ENCODE measurements at regions not wholly inside any gene's neighbourhood (a gene's known extent, or its start where the extent isn't known, plus 50 kb on each side); places are given as distances from the start of the nearest gene placed in this dataset.

DNA sequence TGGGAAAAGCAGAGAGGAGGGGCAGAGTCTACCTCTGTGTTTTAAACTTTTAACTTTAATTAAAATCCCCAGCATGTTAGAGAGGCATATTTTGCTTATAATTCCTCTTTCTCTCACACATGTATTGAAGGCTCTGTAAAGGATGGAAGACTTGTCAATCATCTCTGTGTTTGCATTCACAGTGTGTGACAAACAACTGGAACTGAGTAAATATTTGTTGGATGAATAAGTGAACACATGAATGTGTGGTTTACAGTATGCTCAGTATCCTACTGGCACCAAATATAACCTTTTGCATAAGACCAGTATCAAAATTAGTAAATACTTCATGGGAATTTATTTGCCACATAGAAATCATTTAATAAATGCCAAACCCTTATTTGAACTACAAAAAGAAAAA, 829.0 kb downstream of the GRID1 start (continued):
- TF ChIP-seq, protein P1, sequence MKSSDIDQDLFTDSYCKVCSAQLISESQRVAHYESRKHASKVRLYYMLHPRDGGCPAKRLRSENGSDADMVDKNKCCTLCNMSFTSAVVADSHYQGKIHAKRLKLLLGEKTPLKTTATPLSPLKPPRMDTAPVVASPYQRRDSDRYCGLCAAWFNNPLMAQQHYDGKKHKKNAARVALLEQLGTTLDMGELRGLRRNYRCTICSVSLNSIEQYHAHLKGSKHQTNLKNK (CRISPR knock-in tag; IDR thresholded peaks at IDR 0.05), result no peak
- TF ChIP-seq, protein P2, sequence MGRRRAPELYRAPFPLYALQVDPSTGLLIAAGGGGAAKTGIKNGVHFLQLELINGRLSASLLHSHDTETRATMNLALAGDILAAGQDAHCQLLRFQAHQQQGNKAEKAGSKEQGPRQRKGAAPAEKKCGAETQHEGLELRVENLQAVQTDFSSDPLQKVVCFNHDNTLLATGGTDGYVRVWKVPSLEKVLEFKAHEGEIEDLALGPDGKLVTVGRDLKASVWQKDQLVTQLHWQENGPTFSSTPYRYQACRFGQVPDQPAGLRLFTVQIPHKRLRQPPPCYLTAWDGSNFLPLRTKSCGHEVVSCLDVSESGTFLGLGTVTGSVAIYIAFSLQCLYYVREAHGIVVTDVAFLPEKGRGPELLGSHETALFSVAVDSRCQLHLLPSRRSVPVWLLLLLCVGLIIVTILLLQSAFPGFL (CRISPR knock-in tag; IDR thresholded peaks at IDR 0.05; ENCODE audit: borderline replicate concordance), result no peak
- TF ChIP-seq, protein P3, sequence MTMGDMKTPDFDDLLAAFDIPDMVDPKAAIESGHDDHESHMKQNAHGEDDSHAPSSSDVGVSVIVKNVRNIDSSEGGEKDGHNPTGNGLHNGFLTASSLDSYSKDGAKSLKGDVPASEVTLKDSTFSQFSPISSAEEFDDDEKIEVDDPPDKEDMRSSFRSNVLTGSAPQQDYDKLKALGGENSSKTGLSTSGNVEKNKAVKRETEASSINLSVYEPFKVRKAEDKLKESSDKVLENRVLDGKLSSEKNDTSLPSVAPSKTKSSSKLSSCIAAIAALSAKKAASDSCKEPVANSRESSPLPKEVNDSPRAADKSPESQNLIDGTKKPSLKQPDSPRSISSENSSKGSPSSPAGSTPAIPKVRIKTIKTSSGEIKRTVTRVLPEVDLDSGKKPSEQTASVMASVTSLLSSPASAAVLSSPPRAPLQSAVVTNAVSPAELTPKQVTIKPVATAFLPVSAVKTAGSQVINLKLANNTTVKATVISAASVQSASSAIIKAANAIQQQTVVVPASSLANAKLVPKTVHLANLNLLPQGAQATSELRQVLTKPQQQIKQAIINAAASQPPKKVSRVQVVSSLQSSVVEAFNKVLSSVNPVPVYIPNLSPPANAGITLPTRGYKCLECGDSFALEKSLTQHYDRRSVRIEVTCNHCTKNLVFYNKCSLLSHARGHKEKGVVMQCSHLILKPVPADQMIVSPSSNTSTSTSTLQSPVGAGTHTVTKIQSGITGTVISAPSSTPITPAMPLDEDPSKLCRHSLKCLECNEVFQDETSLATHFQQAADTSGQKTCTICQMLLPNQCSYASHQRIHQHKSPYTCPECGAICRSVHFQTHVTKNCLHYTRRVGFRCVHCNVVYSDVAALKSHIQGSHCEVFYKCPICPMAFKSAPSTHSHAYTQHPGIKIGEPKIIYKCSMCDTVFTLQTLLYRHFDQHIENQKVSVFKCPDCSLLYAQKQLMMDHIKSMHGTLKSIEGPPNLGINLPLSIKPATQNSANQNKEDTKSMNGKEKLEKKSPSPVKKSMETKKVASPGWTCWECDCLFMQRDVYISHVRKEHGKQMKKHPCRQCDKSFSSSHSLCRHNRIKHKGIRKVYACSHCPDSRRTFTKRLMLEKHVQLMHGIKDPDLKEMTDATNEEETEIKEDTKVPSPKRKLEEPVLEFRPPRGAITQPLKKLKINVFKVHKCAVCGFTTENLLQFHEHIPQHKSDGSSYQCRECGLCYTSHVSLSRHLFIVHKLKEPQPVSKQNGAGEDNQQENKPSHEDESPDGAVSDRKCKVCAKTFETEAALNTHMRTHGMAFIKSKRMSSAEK (CRISPR knock-in tag; IDR thresholded peaks at IDR 0.05; ENCODE audit: borderline replicate concordance), result no peak

DNA sequence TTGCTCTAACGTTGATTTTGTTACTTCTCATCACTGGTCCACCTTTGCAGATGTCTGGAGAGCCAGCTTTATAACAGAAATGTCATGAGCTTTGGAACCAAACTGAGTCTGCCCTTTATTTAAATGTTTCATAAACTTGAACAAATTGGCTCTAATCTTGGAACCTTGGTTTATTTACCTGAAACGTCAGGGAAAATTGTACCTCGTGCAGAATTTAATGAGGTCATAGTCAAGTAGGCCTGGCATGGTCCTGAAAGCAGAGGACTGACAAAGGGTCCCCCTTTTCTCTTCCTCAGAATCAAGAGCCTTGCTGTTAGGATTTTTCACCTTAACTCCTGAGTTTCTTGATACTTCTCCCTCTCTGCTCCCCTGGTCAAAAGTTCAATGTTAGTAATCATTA, 828.0 kb downstream of the GRID1 start:
- Mint-ChIP-seq H3K36me3 (no peaks in the 10 kb centered on the region), H3K9me3 (no peaks in the 10 kb centered on the region), H3K4me3 (no peak overlapping the region), H3K4me1 (peaks cover 37% of the 10 kb centered on the region), H3K27me3 (ENCODE audit: low read depth) (peaks cover 3% of the 10 kb centered on the region; the same call in 1 of the 2 replicates), H3K27ac (no peak overlapping the region)
- POLR2A ChIA-PET, result no interaction called here
- no peak for ATAC-seq
- DNase-seq (ENCODE audit: low spot score), result no peak
- CTCF ChIA-PET, result no interaction called here
- TF ChIP-seq ZNF396 (CRISPR knock-in tag; IDR thresholded peaks at IDR 0.05; ENCODE audit: borderline replicate concordance), result no peak
- no peak for TF ChIP-seq NR1H2 (CRISPR knock-in tag; IDR thresholded peaks at IDR 0.05)
- no peak for TF ChIP-seq FOXK1 (CRISPR knock-in tag; IDR thresholded peaks at IDR 0.05)
- TF ChIP-seq, protein P4, sequence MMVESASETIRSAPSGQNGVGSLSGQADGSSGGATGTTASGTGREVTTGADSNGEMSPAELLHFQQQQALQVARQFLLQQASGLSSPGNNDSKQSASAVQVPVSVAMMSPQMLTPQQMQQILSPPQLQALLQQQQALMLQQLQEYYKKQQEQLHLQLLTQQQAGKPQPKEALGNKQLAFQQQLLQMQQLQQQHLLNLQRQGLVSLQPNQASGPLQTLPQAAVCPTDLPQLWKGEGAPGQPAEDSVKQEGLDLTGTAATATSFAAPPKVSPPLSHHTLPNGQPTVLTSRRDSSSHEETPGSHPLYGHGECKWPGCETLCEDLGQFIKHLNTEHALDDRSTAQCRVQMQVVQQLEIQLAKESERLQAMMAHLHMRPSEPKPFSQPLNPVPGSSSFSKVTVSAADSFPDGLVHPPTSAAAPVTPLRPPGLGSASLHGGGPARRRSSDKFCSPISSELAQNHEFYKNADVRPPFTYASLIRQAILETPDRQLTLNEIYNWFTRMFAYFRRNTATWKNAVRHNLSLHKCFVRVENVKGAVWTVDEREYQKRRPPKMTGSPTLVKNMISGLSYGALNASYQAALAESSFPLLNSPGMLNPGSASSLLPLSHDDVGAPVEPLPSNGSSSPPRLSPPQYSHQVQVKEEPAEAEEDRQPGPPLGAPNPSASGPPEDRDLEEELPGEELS (CRISPR knock-in tag; IDR thresholded peaks at IDR 0.05), result no peak
- TF ChIP-seq, protein P5, sequence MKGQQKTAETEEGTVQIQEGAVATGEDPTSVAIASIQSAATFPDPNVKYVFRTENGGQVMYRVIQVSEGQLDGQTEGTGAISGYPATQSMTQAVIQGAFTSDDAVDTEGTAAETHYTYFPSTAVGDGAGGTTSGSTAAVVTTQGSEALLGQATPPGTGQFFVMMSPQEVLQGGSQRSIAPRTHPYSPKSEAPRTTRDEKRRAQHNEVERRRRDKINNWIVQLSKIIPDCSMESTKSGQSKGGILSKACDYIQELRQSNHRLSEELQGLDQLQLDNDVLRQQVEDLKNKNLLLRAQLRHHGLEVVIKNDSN (CRISPR knock-in tag; IDR thresholded peaks at IDR 0.05), result no peak
- TF ChIP-seq, protein P6, sequence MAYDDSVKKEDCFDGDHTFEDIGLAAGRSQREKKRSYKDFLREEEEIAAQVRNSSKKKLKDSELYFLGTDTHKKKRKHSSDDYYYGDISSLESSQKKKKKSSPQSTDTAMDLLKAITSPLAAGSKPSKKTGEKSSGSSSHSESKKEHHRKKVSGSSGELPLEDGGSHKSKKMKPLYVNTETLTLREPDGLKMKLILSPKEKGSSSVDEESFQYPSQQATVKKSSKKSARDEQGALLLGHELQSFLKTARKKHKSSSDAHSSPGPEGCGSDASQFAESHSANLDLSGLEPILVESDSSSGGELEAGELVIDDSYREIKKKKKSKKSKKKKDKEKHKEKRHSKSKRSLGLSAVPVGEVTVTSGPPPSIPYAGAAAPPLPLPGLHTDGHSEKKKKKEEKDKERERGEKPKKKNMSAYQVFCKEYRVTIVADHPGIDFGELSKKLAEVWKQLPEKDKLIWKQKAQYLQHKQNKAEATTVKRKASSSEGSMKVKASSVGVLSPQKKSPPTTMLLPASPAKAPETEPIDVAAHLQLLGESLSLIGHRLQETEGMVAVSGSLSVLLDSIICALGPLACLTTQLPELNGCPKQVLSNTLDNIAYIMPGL (CRISPR knock-in tag; IDR thresholded peaks at IDR 0.05), result no peak
- TF ChIP-seq ZNF121 (CRISPR knock-in tag; IDR thresholded peaks at IDR 0.05), result no peak
- no peak for TF ChIP-seq MYBL2 (CRISPR knock-in tag; IDR thresholded peaks at IDR 0.05)
- TF ChIP-seq, protein P7, sequence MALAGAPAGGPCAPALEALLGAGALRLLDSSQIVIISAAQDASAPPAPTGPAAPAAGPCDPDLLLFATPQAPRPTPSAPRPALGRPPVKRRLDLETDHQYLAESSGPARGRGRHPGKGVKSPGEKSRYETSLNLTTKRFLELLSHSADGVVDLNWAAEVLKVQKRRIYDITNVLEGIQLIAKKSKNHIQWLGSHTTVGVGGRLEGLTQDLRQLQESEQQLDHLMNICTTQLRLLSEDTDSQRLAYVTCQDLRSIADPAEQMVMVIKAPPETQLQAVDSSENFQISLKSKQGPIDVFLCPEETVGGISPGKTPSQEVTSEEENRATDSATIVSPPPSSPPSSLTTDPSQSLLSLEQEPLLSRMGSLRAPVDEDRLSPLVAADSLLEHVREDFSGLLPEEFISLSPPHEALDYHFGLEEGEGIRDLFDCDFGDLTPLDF (CRISPR knock-in tag; IDR thresholded peaks at IDR 0.05), result no peak
- no peak for TF ChIP-seq ZNF416 (CRISPR knock-in tag; IDR thresholded peaks at IDR 0.05)
- TF ChIP-seq, protein P8, sequence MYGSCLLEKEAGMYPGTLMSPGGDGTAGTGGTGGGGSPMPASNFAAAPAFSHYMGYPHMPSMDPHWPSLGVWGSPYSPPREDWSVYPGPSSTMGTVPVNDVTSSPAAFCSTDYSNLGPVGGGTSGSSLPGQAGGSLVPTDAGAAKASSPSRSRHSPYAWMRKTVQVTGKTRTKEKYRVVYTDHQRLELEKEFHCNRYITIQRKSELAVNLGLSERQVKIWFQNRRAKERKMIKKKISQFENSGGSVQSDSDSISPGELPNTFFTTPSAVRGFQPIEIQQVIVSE (CRISPR knock-in tag; IDR thresholded peaks at IDR 0.05; ENCODE audit: borderline replicate concordance), result no peak
- no peak for TF ChIP-seq KAT7 (CRISPR knock-in tag; IDR thresholded peaks at IDR 0.05; ENCODE audit: borderline replicate concordance)
- TF ChIP-seq, protein P9, sequence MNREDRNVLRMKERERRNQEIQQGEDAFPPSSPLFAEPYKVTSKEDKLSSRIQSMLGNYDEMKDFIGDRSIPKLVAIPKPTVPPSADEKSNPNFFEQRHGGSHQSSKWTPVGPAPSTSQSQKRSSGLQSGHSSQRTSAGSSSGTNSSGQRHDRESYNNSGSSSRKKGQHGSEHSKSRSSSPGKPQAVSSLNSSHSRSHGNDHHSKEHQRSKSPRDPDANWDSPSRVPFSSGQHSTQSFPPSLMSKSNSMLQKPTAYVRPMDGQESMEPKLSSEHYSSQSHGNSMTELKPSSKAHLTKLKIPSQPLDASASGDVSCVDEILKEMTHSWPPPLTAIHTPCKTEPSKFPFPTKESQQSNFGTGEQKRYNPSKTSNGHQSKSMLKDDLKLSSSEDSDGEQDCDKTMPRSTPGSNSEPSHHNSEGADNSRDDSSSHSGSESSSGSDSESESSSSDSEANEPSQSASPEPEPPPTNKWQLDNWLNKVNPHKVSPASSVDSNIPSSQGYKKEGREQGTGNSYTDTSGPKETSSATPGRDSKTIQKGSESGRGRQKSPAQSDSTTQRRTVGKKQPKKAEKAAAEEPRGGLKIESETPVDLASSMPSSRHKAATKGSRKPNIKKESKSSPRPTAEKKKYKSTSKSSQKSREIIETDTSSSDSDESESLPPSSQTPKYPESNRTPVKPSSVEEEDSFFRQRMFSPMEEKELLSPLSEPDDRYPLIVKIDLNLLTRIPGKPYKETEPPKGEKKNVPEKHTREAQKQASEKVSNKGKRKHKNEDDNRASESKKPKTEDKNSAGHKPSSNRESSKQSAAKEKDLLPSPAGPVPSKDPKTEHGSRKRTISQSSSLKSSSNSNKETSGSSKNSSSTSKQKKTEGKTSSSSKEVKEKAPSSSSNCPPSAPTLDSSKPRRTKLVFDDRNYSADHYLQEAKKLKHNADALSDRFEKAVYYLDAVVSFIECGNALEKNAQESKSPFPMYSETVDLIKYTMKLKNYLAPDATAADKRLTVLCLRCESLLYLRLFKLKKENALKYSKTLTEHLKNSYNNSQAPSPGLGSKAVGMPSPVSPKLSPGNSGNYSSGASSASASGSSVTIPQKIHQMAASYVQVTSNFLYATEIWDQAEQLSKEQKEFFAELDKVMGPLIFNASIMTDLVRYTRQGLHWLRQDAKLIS (CRISPR knock-in tag; IDR thresholded peaks at IDR 0.05; ENCODE audit: borderline replicate concordance), result no peak
- TF ChIP-seq, protein P10, sequence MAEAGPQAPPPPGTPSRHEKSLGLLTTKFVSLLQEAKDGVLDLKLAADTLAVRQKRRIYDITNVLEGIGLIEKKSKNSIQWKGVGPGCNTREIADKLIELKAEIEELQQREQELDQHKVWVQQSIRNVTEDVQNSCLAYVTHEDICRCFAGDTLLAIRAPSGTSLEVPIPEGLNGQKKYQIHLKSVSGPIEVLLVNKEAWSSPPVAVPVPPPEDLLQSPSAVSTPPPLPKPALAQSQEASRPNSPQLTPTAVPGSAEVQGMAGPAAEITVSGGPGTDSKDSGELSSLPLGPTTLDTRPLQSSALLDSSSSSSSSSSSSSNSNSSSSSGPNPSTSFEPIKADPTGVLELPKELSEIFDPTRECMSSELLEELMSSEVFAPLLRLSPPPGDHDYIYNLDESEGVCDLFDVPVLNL (CRISPR knock-in tag; IDR thresholded peaks at IDR 0.05; ENCODE audit: borderline replicate concordance, low read depth), result no peak
- TF ChIP-seq TEAD4 (CRISPR knock-in tag; IDR thresholded peaks at IDR 0.05), result no peak

Data from WTC11 (cell line).